Right lobe of liver (tissue), 4 donors: ENCODE measurements at regions not wholly inside any gene's neighbourhood (a gene's known extent, or its start where the extent isn't known, plus 50 kb on each side); places are given as distances from the start of the nearest gene placed in this dataset.

Experiments used
- POLR2A ChIP-seq: fragments of 450-650 bp; IDR thresholded peaks from one replicate; pipeline ENCODE4 v1.6.1; 2017; ENCODE audit warnings: antibody characterized with exemption, mild to moderate bottlenecking
- TF ChIP-seq, protein P1 (sequence below), 4 donors: fragments of 200-600 bp in 3 of 4; fragments of 450-650 bp in 1 of 4; IDR thresholded peaks; one replicate each; pipeline versions ENCODE4 v1.5.1 to v1.8.0; 2016 to 2022; ENCODE audit warnings: antibody characterized with exemption in 4 of 4, mild to moderate bottlenecking in 2 of 4
- donor health status: DM: no; HTN: no; CAD: no.
- donor health status: DM: no; HTN: no; CAD: no.
- donor health status: DM: no; HTN: yes; CAD: no.

DNA sequence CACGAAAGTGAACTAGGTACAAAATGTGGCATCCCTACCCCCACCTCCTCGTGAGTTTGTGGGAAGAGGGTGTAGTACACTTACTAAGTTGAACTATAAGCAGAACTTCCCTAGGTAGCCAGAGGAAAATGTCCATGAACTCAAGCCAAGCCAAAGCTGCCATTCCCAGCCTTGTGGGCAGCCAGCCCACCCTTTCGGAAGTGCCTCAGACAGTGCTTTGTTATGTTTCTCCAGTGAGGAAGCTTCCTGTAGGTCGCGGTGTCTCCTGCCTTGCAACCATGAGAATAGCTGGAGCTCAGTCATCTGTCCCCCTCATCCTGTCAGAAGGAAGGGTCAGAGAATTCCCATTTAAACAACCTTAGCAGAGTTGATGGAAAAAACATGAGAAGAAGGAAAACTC is 266.9 kb downstream of the DUSP6 start:
- TF ChIP-seq, protein P1, sequence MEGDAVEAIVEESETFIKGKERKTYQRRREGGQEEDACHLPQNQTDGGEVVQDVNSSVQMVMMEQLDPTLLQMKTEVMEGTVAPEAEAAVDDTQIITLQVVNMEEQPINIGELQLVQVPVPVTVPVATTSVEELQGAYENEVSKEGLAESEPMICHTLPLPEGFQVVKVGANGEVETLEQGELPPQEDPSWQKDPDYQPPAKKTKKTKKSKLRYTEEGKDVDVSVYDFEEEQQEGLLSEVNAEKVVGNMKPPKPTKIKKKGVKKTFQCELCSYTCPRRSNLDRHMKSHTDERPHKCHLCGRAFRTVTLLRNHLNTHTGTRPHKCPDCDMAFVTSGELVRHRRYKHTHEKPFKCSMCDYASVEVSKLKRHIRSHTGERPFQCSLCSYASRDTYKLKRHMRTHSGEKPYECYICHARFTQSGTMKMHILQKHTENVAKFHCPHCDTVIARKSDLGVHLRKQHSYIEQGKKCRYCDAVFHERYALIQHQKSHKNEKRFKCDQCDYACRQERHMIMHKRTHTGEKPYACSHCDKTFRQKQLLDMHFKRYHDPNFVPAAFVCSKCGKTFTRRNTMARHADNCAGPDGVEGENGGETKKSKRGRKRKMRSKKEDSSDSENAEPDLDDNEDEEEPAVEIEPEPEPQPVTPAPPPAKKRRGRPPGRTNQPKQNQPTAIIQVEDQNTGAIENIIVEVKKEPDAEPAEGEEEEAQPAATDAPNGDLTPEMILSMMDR (IDR thresholded peaks at IDR 0.05) = no peak
- TF ChIP-seq POLR2A = no peak
